SK-N-SH treated with all-trans-retinoic acid at 6 μM for 48 hours (cell line): ENCODE measurements at regions not wholly inside any gene's neighbourhood (a gene's known extent, or its start where the extent isn't known, plus 50 kb on each side); places are given as distances from the start of the nearest gene placed in this dataset.

Source experiments
- ATAC-seq: fragments of 200-7000 bp; cut with Tn5 transposase; 3 replicates; pipeline ENCODE4 v1.9.1; 2020; ENCODE audit warnings: mild to moderate bottlenecking, moderate library complexity
- ARNTL ChIP-seq: fragments of 450-650 bp; formaldehyde crosslinking; IDR thresholded peaks from 2 replicates; pipeline ENCODE4 v1.5.0; 2020; ENCODE audit warnings: low read depth, mild to moderate bottlenecking, moderate library complexity, borderline replicate concordance
- BACH2 ChIP-seq: fragments of 250-450 bp; sonication (Bioruptor Pico); IDR thresholded peaks from 2 replicates; pipeline ENCODE4 v1.9.0; 2021; ENCODE audit warnings: mild to moderate bottlenecking, borderline replicate concordance
- CSDC2 ChIP-seq: fragments of 250-450 bp; sonication (Bioruptor Pico); IDR thresholded peaks from 2 replicates; pipeline ENCODE4 v1.5.0; 2020; ENCODE audit warnings: mild to moderate bottlenecking, moderate library complexity
- GLIS3 ChIP-seq: fragments of 250-450 bp; sonication (Bioruptor Pico); IDR thresholded peaks from 2 replicates; pipeline ENCODE4 v1.5.0; 2020; ENCODE audit warnings: mild to moderate bottlenecking, moderate library complexity
- ISL1 ChIP-seq: fragments of 250-450 bp; sonication (Bioruptor Pico); IDR thresholded peaks from 2 replicates; pipeline ENCODE4 v2.1.2; 2022; ENCODE audit warnings: mild to moderate bottlenecking, moderate library complexity
- OSR1 ChIP-seq: fragments of 250-450 bp; sonication (Bioruptor Pico); IDR thresholded peaks from 2 replicates; pipeline ENCODE4 v1.8.0; 2022; ENCODE audit warnings: moderate library complexity, mild to moderate bottlenecking, inconsistent platforms
- PPARA ChIP-seq: fragments of 250-450 bp; sonication (Bioruptor Pico); IDR thresholded peaks from 2 replicates; pipeline ENCODE4 v1.5.0; 2020; ENCODE audit warnings: mild to moderate bottlenecking, borderline replicate concordance
- SNAI2 ChIP-seq: fragments of 250-450 bp; sonication (Bioruptor Pico); IDR thresholded peaks from 2 replicates; pipeline ENCODE4 v1.5.0; 2020; ENCODE audit warnings: mild to moderate bottlenecking, moderate library complexity
- TOX ChIP-seq: fragments of 250-450 bp; sonication (Bioruptor Pico); IDR thresholded peaks from 2 replicates; pipeline ENCODE4 v1.8.0; 2021; ENCODE audit warnings: mild to moderate bottlenecking, moderate library complexity, borderline replicate concordance
- ZC3H10 ChIP-seq: fragments of 250-450 bp; sonication (Bioruptor Pico); IDR thresholded peaks from 2 replicates; pipeline ENCODE4 v1.5.1; 2021; ENCODE audit warnings: mild to moderate bottlenecking, moderate library complexity
- ZFP3 ChIP-seq: fragments of 250-450 bp; sonication (Bioruptor Pico); IDR thresholded peaks from 2 replicates; pipeline ENCODE4 v1.5.0; 2020; ENCODE audit warnings: mild to moderate bottlenecking, moderate library complexity
- ZNF565 ChIP-seq: fragments of 450-650 bp; formaldehyde crosslinking; conservative IDR thresholded peaks from 2 replicates; pipeline ENCODE4 v1.5.0; 2020; ENCODE audit warnings: low read depth, mild to moderate bottlenecking, moderate library complexity
- ZNF70 ChIP-seq: fragments of 450-650 bp; formaldehyde crosslinking; IDR thresholded peaks from 2 replicates; pipeline ENCODE4 v1.5.0; 2020; ENCODE audit warnings: mild to moderate bottlenecking, moderate library complexity
- ZNF8 ChIP-seq: fragments of 450-650 bp; formaldehyde crosslinking; IDR thresholded peaks from 2 replicates; pipeline ENCODE4 v1.5.0; 2020; ENCODE audit warnings: mild to moderate bottlenecking, moderate library complexity
- TF ChIP-seq, protein P1 (sequence below): fragments of 250-450 bp; sonication (Bioruptor Pico); IDR thresholded peaks from 2 replicates; pipeline ENCODE4 v1.5.1; 2020; ENCODE audit warnings: low read depth, mild to moderate bottlenecking, moderate library complexity
- TF ChIP-seq, protein P2 (sequence below): fragments of 250-450 bp; sonication (Bioruptor Pico); IDR thresholded peaks from 2 replicates; pipeline ENCODE4 v1.8.0; 2020; ENCODE audit warnings: mild to moderate bottlenecking, moderate library complexity, borderline replicate concordance
- TF ChIP-seq, protein P3 (sequence below): fragments of 250-450 bp; sonication (Bioruptor Pico); IDR thresholded peaks from 2 replicates; pipeline ENCODE4 v1.8.0; 2021; ENCODE audit warnings: low read depth, mild to moderate bottlenecking, moderate library complexity, borderline replicate concordance
- TF ChIP-seq, protein P4 (sequence below): fragments of 250-450 bp; sonication (Bioruptor Pico); IDR thresholded peaks from 2 replicates; pipeline ENCODE4 v1.5.0; 2020; ENCODE audit warnings: mild to moderate bottlenecking, moderate library complexity
- TF ChIP-seq, protein P5 (sequence below): fragments of 250-450 bp; sonication (Bioruptor Pico); IDR thresholded peaks from 2 replicates; pipeline ENCODE4 v1.5.1; 2021; ENCODE audit warnings: mild to moderate bottlenecking, moderate library complexity

DNA sequence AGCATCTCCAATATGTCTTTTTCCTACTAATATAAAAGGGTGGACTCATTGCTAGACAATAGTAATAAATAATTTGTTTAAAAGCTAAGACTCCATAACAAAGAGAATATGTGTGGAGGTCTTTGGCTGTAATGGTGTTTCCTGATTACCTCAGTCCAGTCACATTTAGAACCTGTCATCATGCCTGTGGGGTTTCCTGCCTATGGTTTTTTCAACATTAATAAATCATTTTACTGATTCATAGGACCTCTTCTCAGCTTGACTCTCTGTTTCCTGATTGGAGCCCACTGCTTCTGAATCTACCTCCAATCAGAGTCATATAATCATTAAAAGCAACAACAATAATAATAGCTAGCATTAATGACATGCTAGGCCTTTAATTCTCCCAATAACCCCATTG lies 52.4 kb upstream of the GNAI1 start:
- no peak for ATAC-seq
- no peak for TF ChIP-seq CSDC2 (CRISPR knock-in tag)
- TF ChIP-seq ZNF565 (CRISPR knock-in tag): no peak
- TF ChIP-seq GLIS3 (CRISPR knock-in tag): no peak
- no peak for TF ChIP-seq PPARA
- no peak for TF ChIP-seq OSR1
- TF ChIP-seq TOX (CRISPR knock-in tag): no peak
- TF ChIP-seq ZNF70 (CRISPR knock-in tag): no peak
- TF ChIP-seq, protein P1, sequence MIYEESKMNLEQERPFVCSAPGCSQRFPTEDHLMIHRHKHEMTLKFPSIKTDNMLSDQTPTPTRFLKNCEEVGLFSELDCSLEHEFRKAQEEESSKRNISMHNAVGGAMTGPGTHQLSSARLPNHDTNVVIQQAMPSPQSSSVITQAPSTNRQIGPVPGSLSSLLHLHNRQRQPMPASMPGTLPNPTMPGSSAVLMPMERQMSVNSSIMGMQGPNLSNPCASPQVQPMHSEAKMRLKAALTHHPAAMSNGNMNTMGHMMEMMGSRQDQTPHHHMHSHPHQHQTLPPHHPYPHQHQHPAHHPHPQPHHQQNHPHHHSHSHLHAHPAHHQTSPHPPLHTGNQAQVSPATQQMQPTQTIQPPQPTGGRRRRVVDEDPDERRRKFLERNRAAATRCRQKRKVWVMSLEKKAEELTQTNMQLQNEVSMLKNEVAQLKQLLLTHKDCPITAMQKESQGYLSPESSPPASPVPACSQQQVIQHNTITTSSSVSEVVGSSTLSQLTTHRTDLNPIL (CRISPR knock-in tag): no peak
- TF ChIP-seq, protein P2, sequence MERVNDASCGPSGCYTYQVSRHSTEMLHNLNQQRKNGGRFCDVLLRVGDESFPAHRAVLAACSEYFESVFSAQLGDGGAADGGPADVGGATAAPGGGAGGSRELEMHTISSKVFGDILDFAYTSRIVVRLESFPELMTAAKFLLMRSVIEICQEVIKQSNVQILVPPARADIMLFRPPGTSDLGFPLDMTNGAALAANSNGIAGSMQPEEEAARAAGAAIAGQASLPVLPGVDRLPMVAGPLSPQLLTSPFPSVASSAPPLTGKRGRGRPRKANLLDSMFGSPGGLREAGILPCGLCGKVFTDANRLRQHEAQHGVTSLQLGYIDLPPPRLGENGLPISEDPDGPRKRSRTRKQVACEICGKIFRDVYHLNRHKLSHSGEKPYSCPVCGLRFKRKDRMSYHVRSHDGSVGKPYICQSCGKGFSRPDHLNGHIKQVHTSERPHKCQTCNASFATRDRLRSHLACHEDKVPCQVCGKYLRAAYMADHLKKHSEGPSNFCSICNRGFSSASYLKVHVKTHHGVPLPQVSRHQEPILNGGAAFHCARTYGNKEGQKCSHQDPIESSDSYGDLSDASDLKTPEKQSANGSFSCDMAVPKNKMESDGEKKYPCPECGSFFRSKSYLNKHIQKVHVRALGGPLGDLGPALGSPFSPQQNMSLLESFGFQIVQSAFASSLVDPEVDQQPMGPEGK (CRISPR knock-in tag): no peak
- no peak for TF ChIP-seq SNAI2
- TF ChIP-seq, protein P3, sequence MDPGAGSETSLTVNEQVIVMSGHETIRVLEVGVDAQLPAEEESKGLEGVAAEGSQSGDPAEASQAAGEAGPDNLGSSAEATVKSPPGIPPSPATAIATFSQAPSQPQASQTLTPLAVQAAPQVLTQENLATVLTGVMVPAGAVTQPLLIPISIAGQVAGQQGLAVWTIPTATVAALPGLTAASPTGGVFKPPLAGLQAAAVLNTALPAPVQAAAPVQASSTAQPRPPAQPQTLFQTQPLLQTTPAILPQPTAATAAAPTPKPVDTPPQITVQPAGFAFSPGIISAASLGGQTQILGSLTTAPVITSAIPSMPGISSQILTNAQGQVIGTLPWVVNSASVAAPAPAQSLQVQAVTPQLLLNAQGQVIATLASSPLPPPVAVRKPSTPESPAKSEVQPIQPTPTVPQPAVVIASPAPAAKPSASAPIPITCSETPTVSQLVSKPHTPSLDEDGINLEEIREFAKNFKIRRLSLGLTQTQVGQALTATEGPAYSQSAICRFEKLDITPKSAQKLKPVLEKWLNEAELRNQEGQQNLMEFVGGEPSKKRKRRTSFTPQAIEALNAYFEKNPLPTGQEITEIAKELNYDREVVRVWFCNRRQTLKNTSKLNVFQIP (CRISPR knock-in tag): no peak
- no peak for TF ChIP-seq ZFP3 (CRISPR knock-in tag)
- TF ChIP-seq, protein P4, sequence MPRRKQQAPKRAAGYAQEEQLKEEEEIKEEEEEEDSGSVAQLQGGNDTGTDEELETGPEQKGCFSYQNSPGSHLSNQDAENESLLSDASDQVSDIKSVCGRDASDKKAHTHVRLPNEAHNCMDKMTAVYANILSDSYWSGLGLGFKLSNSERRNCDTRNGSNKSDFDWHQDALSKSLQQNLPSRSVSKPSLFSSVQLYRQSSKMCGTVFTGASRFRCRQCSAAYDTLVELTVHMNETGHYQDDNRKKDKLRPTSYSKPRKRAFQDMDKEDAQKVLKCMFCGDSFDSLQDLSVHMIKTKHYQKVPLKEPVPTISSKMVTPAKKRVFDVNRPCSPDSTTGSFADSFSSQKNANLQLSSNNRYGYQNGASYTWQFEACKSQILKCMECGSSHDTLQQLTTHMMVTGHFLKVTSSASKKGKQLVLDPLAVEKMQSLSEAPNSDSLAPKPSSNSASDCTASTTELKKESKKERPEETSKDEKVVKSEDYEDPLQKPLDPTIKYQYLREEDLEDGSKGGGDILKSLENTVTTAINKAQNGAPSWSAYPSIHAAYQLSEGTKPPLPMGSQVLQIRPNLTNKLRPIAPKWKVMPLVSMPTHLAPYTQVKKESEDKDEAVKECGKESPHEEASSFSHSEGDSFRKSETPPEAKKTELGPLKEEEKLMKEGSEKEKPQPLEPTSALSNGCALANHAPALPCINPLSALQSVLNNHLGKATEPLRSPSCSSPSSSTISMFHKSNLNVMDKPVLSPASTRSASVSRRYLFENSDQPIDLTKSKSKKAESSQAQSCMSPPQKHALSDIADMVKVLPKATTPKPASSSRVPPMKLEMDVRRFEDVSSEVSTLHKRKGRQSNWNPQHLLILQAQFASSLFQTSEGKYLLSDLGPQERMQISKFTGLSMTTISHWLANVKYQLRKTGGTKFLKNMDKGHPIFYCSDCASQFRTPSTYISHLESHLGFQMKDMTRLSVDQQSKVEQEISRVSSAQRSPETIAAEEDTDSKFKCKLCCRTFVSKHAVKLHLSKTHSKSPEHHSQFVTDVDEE (CRISPR knock-in tag): no peak
- no peak for TF ChIP-seq ZNF8
- no peak for TF ChIP-seq BACH2
- TF ChIP-seq ISL1 (CRISPR knock-in tag): no peak
- TF ChIP-seq ZC3H10: no peak
- TF ChIP-seq, protein P5, sequence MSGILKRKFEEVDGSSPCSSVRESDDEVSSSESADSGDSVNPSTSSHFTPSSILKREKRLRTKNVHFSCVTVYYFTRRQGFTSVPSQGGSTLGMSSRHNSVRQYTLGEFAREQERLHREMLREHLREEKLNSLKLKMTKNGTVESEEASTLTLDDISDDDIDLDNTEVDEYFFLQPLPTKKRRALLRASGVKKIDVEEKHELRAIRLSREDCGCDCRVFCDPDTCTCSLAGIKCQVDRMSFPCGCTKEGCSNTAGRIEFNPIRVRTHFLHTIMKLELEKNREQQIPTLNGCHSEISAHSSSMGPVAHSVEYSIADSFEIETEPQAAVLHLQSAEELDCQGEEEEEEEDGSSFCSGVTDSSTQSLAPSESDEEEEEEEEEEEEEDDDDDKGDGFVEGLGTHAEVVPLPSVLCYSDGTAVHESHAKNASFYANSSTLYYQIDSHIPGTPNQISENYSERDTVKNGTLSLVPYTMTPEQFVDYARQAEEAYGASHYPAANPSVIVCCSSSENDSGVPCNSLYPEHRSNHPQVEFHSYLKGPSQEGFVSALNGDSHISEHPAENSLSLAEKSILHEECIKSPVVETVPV (CRISPR knock-in tag): no peak
- TF ChIP-seq ARNTL (CRISPR knock-in tag): no peak

DNA sequence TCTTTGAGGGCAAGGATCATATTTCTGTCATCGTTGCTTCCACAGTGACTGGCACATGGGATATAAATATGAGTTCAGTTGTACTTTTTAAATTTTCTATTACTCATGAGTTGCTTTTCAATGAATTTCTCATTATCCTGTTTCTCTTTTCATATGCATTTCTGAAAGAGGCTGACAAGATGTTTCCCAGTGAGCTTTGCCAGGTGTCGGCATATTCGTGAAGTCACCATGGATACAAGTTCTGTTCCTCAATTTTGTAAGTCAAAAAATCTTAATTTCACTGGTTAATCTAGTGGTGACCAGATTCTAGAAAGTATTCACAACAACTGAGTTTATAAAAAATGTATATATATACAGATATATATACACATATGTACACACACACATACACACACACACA lies 55.7 kb upstream of the GNAI1 start:
- TF ChIP-seq ZNF565 (CRISPR knock-in tag): no peak
- TF ChIP-seq, protein P2 (CRISPR knock-in tag): no peak
- no peak for ATAC-seq

DNA sequence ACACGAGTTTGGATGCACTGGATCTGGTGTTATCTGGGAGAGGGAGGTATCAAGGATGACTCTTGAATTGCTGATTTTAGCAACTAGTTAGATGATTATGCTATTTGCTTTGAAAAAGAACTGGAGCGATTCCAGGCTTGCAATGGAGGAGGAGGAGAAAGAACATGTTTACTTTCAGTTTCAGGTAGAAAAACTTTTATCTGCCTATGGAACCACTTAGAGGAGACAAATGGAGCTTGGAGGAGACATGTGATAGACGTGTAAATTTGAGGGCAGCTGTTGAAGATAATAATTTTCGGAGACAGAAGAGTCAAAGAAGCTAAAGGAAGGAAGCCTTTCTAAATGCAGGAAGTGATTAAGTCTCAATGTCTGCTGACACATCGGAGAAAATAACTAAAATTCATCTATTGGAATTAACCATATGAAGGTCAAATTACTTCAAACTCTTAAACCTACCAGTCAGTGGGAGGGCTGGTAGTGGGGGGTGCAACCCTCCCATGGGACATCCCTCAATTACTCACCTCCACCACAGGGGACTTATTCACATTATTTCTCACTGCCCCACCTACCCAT lies 56.4 kb upstream of the GNAI1 start:
- peak; percentile 38 for ATAC-seq
- no peak for TF ChIP-seq ZC3H10
- no peak for TF ChIP-seq OSR1
- TF ChIP-seq, protein P1 (CRISPR knock-in tag): no peak
- TF ChIP-seq SNAI2: no peak
- TF ChIP-seq, protein P4 (CRISPR knock-in tag): no peak
- TF ChIP-seq ZNF565 (CRISPR knock-in tag): no peak
- no peak for TF ChIP-seq ARNTL (CRISPR knock-in tag)
- TF ChIP-seq, protein P2 (CRISPR knock-in tag): no peak
